ENCODE measurements at regions not wholly inside any gene's neighbourhood (a gene's known extent, or its start where the extent isn't known, plus 50 kb on each side); places are given as distances from the start of the nearest gene placed in this dataset.
A peak's percentile ranks its signal among the peaks of the same experiment; 100 is the strongest.

DNA sequence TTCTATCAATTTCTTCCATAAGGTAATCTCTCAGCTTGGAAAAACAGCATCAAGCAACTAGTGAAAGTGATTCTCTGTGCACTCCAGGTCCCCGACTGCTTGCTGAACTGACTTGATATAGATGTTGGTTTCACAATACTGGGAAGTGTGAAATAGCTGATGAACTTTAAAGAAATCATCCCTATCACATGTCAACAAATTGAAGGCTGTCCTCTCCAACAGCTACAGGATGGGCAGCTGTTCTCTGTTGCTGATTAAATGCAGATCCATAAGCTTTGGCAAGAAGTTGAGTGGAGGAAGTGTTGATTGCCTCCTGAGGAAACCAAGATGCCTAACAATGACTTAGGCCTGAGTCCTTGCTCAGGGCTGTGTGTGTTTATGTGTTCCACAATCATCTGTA, 130.4 kb upstream of the GDF10 start:
- no peak for DNase-seq

DNA sequence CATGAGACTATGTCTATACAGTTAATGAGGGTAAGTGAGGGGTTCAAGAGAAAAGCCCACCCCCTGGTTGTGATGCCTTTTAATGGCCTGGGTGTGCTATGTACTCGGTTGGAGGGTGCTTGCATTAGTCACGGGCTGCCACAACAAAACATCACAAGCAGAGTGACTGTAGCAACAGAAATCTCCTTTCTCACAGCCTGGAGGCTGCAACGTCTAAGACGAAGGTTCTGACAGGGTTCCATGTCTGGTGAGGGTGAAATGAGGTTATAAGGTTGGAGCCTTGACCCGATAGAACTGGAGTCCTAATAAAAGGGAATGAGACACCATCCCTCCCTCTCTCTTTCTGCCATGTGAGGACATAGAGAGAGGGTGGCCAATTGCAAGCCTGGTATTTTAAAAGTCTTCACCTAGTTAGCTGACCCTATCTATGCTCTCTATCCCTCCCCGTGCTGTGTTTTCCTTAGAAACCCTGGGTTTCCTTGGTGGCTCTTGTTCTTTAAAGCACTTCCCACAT, 126.0 kb upstream of the GDF10 start:
- DNase-seq, result no peak

DNA sequence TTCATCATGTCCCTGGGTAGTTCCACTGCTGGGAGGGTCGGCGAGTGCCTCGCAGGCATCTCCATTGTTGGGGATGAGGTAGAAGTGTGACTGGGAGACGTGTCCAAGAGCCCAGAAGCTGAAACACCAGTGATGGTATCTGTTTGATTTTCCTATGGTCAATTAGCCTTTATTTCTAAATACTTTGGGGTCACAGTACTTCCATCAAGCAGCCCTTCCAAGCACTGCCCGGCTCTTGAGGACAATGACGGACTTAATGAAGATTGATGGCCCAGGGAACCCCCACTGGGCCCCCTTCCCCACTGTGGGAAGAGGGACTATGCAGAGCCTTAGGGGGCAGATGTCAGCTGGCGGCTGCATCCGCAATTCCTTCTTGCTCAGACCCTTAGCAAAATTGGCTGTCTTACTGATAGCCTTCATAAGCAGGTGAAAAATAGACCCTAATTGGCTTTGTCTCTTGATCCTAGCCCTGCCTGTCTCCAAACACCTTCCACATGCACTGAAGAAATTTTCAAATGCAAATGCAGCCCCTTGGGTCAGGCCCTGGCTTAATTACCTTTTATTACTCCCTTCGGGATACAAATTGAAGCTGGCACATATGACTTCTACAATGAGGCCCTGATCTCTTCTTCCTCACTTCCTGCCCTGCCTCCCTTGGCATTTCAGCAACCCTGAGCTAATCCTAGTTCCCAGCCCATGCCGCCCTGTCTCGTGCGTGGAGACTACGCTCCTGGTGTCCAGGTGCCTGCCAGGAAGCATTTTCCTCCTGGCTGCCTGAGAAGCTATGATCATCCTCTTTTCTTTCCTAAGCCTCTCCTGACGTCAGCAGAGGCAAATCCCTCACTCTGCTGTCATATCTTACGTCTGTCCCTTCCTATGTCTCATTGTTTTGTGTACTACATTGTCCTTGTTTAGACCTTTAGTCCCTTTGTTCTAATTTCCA, 124.5 kb upstream of the GDF10 start:
- no peak for DNase-seq

DNA sequence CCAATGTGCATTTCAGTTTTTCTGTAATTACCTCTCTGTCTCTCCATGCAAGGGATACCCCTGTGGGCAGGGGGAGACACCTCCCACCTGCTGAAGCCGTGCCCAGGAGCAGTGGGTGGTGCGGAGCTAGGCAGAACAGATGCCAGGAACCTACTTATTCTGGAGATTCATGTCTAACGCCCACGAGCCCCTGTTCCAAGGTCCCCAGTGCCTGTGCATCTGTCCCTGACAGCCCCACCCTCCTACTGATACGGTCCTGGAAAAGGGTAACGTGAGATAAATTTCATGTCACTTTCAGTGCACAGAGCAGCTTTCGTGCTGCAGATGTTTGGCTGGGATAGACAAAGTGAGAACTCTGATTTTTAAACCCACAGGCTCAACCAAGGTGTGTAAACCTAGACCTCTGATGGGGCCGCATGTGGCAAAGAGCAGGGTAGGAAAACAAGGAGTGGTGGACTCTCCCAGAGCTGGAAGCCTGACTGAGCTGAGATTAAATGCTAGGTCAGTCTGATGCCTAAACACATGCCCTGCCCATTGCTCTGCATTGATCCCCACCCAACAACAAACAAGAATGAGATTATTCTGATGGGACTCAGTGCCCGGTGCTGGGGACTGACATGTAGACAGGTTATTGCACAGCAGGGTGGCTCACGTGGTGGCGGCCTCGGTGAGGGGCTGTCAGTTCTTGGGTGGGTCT, 123.6 kb upstream of the GDF10 start:
- DNase-seq, result no peak

DNA sequence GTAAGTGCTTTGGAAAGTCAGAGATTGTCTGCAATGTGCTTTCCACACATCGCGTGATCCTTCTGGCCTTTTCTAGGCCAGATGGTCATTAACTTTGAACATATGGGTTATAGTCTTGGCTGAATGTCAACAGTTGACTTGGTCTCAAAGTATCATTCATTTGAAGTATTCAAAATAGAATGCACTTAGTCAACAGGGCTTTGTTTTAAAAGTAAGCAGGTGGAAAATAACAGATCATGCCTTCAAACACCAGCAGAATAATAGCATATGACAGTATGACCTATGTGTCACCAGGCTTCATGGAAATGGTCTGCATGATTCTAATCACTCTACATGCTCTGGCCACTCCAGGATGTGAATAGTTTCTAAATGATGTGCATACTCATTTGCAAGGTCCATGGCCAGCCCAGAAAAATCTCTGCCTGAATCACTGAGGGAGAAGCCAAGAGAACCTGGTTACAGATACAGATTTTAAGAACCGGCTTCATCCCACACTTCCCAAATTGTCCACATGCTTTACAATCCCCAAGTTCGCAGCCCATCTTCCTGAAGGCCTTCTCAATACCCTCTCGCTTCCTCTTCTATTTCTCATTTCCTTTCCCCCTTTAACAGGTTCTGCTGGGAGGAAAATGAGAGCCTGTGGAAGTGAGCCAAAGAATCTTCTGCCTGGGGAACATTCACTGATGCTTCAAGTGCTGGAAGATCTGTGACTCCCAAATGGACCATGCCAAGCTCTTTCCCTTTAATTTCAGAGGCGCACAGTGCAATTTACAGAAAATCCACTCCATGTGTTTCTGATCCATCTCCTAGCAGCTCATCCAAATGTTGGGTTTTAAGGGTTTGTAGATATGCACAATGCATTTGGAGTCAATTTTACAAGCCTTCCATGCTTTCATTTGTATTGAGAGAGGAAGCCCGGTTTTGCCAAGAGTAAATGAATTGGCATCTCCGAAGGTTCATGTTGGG, 122.8 kb upstream of the GDF10 start:
- DNase-seq, result peak; percentile 4

DNA sequence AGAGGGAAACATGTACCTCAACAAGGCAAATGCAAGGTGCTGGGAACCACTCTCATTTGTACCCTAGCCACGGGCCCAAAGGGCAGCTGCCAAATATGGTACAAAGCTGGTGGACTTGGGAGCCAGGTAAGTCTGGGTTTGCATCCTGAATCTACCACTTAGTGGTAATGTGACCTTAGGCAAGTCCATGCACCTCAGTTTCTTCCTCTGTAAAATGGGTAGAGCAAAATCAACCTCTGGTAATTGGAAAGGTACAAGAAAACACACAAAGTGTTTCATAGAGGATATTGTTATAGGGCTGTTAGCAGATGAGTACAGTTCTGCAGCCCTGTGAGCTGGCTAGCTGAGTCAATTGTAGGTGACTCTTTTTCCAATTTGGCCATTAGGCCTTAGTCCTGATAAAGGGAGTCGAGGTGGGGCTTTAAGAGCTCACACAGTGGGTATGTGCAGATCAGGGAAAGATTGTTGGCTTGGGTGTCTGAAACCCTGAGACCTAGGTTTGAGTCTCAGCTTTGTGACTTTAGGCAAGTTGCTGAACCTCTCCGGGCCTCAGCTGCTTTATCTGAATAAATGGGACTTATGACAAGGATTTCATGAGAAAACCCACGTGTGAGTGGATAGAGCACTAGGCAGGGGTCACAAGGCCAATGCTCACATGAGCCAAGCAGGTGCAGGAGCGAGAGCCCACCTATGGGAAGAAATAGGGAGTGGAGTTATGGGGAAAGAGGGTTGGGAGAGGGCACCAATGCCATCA, 121.3 kb upstream of the GDF10 start:
- DNase-seq, result no peak

DNA sequence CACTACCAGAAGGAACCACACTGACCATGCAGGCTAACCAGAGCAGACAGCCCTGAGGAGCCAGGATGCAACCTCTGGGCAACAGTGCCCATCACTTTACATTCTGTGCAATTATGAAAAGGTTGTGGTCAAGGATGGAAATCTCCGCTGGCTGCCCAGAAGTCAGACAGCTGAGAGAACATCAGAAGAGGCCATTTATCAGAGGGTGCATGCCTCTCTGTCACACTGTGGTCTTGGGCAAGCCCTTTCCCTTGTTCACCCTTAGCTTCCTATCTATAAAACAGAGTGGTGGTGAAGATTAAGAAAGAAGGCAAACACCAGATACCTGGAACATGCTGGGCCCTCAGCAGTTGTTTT, 120.7 kb upstream of the GDF10 start:
- DNase-seq, result no peak

DNA sequence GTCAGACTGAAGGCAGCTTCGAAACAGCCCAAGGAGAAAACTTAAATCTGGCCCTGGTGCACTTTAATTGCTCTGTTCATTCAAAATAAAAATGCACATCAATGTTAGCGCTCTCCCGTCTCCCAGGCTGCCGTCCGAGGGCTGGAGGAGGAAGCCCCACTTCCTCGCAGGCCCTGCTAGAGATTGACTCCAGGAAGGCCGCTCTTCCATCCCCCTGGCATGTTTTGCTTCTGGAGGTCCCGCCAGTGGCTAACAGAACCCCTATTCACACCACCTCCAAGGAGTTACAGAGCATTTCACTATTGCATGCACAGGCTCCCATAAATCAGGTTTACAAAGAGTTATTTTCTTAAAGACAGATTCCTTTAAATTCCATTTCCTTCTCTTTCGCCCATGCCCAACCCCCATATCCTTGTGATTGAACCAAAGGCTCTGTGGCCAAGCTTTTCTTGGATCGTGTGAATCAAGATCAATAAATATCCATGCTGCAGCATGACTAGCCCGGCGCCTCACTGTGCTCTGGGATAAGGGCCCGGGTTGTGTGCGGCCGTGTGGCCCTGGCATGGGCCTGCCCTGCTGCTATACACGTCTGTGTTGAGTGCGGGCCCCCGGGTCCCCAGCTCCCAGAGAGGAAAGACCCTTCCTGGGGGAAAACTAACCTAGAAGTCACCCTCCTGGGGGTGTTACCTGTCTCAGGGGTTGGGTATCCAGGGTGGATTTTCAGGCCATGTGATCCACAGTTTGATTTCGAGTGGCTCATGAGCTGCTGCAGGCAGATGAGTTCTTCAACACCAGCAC, 118.7 kb upstream of the GDF10 start:
- DNase-seq, result no peak

DNA sequence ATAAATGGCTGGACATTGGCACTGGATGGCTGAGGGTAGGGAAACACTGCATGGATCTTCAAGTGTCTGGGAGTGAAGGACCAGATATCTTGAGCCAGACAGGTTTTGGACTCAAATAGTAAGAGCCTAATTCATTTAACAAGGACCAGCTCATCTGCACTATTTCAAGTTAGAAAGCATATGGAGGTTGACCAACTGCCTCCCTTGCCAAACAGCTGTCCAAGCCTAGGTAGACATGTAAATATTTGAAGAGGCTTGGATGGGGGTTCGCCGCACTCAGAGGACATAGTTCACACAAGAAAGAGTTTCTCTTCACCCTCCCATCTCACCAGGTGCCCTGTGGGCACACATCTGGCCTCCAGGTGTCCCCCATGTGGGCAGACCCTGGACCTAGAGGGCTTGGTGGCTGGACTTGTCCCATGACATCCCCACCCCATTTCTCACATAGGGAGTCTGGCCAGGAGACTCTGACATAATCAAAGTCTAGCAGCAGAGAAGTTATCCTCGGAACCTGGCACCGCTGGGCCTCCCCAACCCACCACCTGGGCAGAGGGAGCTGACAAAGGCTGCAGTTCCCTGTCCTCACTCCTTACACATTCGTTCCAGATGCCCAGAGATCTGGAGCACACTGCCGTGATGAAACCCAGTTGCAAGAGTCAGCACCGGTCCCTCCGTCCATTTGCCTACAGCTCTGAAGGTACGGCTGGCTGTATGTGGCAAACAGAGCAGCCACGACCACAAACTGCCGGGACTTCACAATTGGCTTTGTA, 116.9 kb upstream of the GDF10 start:
- DNase-seq, result no peak

DNA sequence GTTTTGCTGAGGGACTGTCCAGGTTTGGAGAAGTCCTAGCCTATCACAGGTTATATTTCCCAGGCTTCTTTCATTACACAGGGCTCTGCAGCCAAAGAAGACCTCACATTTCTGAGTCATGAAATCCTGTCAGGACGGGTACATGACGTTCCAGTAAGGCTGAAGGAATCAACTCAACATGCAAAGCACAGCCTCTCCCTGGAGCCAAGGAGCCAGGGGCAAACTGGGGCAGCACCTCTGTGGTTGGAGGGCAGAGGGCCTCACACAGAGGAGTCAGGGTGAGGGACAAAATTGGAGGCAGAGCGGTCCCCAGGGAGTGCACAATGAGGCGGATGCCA, 116.3 kb upstream of the GDF10 start:
- DNase-seq, result no peak

DNA sequence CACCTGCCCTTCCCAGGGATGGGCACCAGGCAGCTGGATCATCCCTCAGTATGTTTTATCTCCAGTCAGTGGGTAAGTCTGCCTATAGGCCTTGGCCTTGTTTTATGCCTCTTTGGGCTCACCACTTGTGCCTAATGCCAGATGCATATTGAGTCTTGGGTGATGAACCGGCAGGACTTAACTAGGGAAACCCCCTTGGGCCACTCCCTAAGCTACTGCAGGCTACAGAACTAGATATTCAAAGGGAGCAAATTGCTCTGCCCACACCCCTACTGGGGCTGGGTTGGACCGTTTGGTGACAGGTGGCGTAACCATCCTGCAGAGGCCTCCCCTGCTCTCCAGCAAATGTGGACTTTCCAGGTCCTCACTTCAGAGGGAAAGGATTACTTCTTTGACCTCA, 115.7 kb upstream of the GDF10 start:
- DNase-seq, result no peak

DNA sequence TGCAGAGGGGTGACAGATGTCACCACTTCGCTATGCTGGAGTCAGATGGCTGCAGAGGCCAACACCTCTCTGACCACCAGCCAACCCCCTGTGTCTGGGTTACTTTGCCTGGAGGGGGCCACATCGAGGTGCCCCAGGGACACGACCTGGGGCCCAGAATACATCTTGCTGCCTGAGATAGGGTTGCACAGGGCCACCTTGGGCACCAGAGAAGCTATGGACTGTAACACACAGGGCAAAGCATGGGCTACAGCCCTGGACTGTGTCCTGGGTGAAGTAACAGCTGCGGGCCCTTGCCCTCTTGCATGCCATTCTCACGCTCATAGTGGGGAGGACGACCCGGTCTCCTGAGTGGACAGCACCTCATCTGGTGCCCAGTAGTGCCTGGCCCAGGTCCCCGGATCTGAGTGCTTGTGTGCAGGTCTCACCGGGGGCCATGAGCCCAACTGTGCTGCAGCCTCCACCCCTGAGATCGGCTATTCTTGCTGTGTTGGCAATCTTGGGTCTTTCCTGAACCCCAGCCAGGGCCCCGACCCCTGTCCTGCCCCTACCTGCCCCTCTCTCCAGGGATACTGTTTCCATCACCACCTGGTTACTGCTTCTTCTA, 115.2 kb upstream of the GDF10 start:
- no peak for DNase-seq

DNA sequence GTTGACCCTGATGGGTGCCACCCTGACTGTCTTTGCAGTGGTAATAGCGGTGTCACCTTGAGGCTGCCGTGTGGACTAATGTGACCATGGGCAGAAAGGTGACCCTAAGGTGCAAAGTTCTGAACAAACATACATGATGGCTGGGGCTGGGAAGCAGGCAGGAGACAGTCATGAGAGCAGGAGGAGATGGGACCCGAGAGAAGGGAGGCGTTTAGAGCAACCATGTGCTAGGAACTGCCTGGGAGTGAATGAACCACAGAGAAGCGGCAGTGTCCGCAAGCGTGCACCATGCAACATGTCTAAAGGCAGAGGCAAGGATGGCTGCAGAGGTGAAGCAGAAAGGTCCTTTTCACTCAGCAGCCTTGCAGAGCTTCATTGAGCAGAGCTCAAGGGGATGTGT, 113.1 kb upstream of the GDF10 start:
- DNase-seq, result no peak

DNA sequence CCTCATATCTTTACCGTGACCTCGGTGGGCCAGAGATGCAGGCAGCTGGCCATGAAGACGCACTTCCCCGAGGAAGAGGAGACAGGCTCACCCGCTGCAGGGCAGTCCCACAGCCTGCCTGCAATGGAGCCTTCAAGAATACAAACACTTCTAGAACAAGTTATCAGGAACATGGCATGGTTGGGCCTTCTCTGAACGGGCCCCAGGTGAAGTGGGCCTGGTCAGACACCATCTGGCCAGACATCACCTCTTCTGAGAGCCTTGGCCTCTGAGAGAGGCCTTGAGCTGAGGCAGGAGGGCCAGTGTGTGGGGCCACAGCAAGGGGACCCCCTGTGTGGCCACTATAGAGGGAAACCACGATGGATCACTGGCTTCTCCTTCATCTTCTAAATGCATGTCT, 112.4 kb upstream of the GDF10 start:
- DNase-seq, result no peak

DNA sequence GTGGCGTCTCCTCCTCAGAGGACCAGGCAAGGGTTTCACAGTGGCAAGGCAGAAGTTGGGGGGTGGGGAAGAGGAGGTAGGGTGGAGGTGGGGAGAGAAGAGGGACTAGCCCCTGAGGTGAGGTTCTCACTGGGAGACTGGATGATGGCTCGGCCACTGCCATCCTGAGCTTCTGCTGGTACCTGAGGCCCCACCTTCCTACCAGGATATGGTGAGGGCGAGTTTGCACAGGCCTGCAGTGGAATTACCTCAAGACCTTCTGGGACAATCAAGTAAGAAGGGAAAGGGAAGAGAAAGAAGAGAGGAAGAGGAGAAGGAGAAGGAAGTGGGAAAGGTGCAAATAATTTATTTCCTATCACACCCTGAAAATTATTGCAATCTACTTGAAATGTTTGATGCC, 111.8 kb upstream of the GDF10 start:
- no peak for DNase-seq

DNA sequence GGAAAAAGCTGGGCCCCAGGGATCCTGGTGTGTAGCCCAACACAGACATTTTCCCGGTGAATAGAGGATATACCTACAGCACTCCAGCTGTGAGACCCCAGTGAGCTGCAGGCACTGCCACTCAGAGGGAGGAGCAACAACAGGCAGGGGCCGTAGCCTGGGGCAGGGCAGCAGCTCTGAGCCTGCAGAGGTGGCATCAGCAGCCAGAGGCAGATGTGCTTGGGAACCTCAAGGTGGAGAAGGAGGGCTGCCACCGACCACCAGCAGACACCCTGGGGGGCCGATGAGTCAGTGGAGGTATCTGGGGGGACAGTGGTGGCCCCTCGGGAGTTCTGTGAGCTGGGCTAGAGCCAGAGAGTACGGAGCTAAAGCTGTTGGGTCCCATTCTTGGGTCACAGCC, 110.2 kb upstream of the GDF10 start:
- no peak for DNase-seq

DNA sequence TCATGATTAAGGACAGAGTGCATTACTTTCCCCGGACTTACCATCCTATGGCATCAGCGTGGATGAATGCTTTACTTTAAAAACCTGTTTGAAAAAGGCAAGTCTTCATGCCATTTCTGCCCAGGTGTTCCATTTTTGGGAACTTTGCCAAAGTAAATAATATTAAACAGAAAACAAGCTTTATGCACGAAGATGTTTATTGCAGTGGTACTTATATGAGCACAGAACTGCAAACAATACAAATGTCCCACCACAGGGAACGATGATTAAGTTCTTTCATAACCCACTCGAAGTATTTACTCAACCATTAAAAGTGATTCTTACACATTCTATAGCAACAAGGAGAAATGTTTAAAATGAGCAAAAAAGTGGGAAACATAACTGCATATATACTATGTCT, 109.7 kb upstream of the GDF10 start:
- DNase-seq, result no peak

DNA sequence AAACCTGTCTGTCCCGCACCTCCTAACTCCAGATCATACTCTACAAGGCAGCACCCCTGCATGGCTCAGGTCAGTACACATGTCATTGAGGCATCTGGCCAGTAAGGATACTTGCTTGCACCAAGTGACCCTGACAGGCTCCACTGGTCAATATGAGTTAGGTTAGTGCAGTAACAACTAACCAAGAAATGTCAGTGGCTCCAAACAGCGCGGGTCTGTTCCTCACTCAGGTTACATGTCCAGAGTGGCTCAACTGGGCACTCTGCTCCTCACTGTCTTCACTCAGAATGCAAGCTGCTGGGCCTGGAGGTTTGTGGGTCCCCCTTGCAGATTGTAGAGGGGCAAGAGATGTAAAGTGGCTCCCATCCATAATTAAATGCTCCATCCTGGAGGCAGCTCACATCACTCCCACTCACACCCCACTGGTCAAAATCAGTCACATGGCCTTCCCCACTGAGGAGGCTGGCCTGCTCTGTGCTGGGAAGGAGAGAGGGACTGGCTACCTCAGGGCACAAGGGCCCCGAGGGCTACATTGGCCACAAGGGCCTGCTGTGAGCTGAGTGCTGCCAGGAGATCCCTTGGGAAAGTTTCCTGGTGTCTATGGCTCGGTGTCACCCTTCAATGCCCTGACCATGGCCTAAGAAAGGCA, 109.1 kb upstream of the GDF10 start:
- no peak for DNase-seq

DNA sequence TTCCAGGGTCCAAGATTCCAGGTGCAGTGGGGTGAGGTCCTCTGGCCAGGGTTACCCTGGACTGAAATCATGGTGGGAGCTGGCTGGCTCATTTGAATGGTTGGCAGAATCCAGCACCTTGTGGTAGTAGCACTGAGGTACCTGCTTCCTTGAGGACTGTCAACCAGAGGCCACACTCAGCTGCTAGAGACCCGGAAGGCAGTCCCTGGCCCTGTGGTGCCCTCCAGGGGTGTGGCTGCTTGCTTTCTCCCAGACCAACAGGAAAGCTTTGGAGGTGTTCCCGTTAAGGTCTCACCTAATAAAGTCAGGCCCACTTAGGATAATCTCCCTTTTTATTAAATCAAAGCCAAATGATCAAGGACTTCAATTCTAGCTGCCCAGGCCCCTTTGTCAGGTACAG, 107.7 kb upstream of the GDF10 start:
- DNase-seq, result no peak

DNA sequence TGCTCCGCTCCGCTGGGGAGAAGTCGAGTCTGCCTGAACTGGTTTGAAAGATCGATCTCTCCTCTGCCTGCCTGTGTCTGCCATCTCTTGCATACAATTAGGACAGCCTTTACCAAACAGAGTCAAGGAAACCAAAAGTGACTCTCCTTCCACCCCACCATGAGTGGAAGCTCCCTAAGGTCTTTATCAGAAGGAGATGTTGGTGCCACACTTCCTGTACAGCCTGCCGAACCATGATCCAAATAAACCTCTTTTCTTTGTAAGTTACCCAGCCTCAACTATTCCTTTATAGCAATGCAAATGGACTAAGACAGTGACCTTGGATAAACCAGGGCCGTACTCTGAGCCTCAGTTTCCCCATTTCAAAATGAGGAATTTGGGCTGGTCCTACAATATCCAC, 106.3 kb upstream of the GDF10 start:
- no peak for DNase-seq
